GM12873 (cell line): ENCODE measurements at regions not wholly inside any gene's neighbourhood (a gene's known extent, or its start where the extent isn't known, plus 50 kb on each side); places are given as distances from the start of the nearest gene placed in this dataset.

Experiments
- TF ChIP-seq, protein P1 (sequence below): IDR thresholded peaks from 2 replicates; pipeline ENCODE4 v1.5.1; 2012; ENCODE audit warnings: low read depth, mild to moderate bottlenecking, moderate library complexity, low read length, control low read depth; ENCODE audit not compliant: insufficient read depth; ENCODE audit errors: missing control alignments

GRCh38 chr2:129658430-129658829 is 321.0 kb upstream of the RAB6C start:
- TF ChIP-seq, protein P1, sequence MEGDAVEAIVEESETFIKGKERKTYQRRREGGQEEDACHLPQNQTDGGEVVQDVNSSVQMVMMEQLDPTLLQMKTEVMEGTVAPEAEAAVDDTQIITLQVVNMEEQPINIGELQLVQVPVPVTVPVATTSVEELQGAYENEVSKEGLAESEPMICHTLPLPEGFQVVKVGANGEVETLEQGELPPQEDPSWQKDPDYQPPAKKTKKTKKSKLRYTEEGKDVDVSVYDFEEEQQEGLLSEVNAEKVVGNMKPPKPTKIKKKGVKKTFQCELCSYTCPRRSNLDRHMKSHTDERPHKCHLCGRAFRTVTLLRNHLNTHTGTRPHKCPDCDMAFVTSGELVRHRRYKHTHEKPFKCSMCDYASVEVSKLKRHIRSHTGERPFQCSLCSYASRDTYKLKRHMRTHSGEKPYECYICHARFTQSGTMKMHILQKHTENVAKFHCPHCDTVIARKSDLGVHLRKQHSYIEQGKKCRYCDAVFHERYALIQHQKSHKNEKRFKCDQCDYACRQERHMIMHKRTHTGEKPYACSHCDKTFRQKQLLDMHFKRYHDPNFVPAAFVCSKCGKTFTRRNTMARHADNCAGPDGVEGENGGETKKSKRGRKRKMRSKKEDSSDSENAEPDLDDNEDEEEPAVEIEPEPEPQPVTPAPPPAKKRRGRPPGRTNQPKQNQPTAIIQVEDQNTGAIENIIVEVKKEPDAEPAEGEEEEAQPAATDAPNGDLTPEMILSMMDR = no peak

- TF ChIP-seq, protein P1 = no peak
These were observed 317.5 kb upstream of the RAB6C start for GRCh38 chr2:129661935-129662334.

DNA sequence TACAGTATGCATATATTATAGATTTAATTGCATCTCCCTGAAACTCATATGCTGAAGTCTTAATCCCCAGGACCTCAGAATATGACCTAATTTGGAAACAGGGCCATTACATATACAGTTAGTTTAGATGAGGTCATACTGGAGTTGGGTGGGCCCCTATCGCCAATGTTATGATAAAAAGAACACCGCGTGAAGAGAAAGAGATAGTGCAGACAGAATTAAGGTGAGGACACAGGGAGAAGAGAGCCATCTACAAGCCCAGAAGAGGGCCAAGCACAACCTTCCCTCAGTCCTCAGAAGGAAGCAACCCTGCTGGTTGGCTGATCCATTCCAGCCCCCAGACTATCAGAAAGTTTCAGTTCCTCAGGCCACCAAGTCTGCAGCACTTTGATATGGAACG is 311.9 kb upstream of the RAB6C start:
- TF ChIP-seq, protein P1 = no peak

- TF ChIP-seq, protein P1 = no peak
These were observed 306.9 kb upstream of the RAB6C start for GRCh38 chr2:129672521-129672920.

DNA sequence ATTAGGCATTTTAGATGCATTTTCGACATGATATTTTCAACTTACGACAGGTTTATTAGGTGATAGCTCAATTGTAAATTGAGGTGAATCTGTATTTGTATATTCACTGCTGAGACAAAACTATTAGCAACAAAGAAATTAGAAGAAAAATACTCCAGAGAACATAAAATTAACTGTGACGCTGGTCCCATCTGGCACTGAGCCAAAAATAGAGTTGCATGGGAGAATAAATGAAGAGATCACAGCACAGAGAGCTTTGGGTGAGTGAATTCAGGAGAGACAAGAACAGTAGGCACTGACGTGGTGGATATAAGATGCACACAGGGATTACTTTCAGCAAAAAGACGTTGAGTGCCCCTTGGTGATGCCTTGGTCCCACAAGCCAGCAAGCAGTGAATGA is 306.2 kb upstream of the RAB6C start:
- TF ChIP-seq, protein P1 = no peak

DNA sequence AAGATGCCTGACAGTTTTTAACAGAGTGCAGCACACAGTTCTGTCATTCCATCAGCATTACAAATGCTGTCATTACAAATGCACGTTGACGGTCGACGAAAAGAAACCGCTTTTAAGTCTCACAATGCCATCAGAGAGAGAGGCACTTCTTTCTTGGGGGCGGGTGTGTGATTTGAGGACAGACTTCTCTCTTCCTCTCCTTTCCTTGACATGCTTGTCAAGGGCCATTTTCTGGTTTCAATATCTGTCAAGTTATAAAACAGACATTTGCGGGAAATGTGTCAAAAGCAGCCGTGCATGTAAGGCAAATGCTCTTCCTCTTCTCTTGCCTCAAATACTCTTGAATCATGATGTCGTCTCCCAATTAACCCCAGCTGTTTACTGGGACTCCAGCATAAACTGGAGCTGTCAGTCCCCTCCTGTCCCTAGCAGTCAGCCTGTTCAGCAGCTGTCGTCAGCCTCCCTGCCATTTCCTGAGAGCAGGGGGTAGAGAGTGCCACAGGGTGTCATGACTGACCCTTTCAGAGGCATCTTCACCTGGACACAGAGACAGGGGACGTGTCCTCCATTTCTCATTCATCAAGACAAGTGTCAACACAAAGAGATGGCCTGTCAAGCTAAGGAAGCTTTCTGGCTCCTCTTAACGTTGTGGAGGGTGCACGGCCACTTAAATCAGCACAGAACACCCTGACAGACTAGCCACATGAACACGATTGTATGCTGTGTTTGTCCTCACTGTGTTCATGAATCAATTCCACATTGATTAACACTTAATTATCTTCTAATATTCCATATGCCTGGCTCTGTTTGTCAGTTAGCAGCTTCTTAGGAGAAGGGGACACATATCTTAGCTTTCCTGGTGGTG is 305.4 kb upstream of the RAB6C start:
- TF ChIP-seq, protein P1 = no peak

DNA sequence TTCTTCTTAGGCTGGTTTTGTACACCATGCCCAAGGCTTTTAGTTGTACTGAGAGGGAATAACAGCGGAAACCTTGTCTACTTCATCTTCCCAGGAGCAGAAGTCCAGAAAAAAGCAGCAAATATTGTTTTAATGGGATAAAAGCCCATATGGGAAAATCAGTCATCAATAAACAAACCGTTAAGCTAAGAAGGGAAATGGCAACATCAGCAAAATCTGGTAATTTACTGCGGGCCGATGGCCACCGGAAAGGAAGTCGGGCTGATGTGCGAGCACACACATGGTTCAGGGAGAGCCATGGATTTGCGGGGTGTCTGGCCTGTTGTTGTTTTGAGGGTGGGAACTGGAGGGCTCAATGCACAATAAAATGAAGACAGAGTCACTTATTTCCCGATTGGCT is 300.7 kb upstream of the RAB6C start:
- TF ChIP-seq, protein P1 = no peak
